H1 (cell line): ENCODE measurements at regions not wholly inside any gene's neighbourhood (a gene's known extent, or its start where the extent isn't known, plus 50 kb on each side); places are given as distances from the start of the nearest gene placed in this dataset.

Experiments
- CTCF ChIA-PET: fragments of 300-600 bp; sonication (Branson Sonifier 250); formaldehyde crosslinking; loops from one replicate; lab custom pipeline; 2021; ENCODE audit not compliant: partially characterized antibody; lab: Charles Lee
- POLR2A ChIA-PET: fragments of 300-600 bp; sonication (Branson Sonifier 250); formaldehyde crosslinking; loops from one replicate; lab custom pipeline; 2021; ENCODE audit warnings: inconsistent platforms; ENCODE audit not compliant: partially characterized antibody; lab: Charles Lee
- DNase-seq, 2 experiments: peaks; one replicate each; pipeline versions ENCODE4 v3.0.0 to v3.0.0-alpha.2; 2010 to 2022; ENCODE audit warnings: low spot score in 2 of 2, low read depth in 1 of 2, mixed read lengths in 1 of 2
- FAIRE-seq: peaks from 2 replicates; lab custom pipeline; 2011; peaks lifted over from hg19 to GRCh38; lab: Jason Lieb, UNC
- H2AFZ ChIP-seq: 2 replicates; pipeline ENCODE4 v1.8.1; 2012; ENCODE audit warnings: low read length, inconsistent platforms
- H2AK5ac ChIP-seq: 2 replicates; pipeline ENCODE4 v1.6.1; 2013; ENCODE audit warnings: low read depth, low read length
- H2BK120ac ChIP-seq: replicated peaks from 2 replicates; pipeline ENCODE3; 2013; ENCODE audit warnings: low read depth, low read length, inconsistent platforms
- H2BK12ac ChIP-seq: 2 replicates; pipeline ENCODE4 v1.6.1; 2013; ENCODE audit warnings: low read depth, low read length
- H2BK15ac ChIP-seq: 2 replicates; pipeline ENCODE4 v1.6.1; 2013; ENCODE audit warnings: low read length
- H2BK20ac ChIP-seq: 2 replicates; pipeline ENCODE4 v1.6.1; 2013; ENCODE audit warnings: low read length
- H2BK5ac ChIP-seq: 2 replicates; pipeline ENCODE4 v1.6.1; 2013; ENCODE audit warnings: low read depth, low read length
- H3K14ac ChIP-seq: 2 replicates; pipeline ENCODE4 v1.6.1; 2013; ENCODE audit warnings: inconsistent platforms; ENCODE audit not compliant: insufficient read length
- H3K18ac ChIP-seq: 2 replicates; pipeline ENCODE4 v1.6.1; 2013; ENCODE audit warnings: low read length; ENCODE audit errors: extremely low read depth
- H3K23ac ChIP-seq: 2 replicates; pipeline ENCODE4 v1.6.1; 2013; ENCODE audit warnings: inconsistent platforms; ENCODE audit not compliant: insufficient read length
- H3K23me2 ChIP-seq: 2 replicates; pipeline ENCODE4 v1.6.1; 2013; ENCODE audit warnings: low read depth, low read length
- H3K27ac ChIP-seq: 2 replicates; pipeline ENCODE4 v1.6.1; 2011; ENCODE audit warnings: low read depth, low read length, inconsistent platforms
- H3K27me3 ChIP-seq, 4 experiments: replicated peaks in 1 of 4; 1 replicate in 1 of 4; 2 replicates in 3 of 4; pipeline versions ENCODE4 v1.6.1 to v1.8.1; 2011 to 2013; ENCODE audit warnings: low read length in 3 of 4, mild to moderate bottlenecking in 3 of 4, inconsistent platforms in 2 of 4, mixed read lengths in 2 of 4, moderate library complexity in 1 of 4; ENCODE audit not compliant: control insufficient read depth in 3 of 4, insufficient read depth in 3 of 4; ENCODE audit errors: extremely low read depth in 1 of 4
- H3K36me3 ChIP-seq, 4 experiments: 2 replicates each; pipeline versions ENCODE4 v1.6.1 to v1.8.1; 2011 to 2013; ENCODE audit warnings: mild to moderate bottlenecking in 4 of 4, low read length in 3 of 4, moderate library complexity in 2 of 4, control low read depth in 1 of 4, inconsistent platforms in 1 of 4; ENCODE audit not compliant: insufficient read depth in 4 of 4, control insufficient read depth in 2 of 4
- H3K4ac ChIP-seq: replicated peaks from 2 replicates; pipeline ENCODE3; 2013; ENCODE audit warnings: low read length, low read depth, mixed read lengths, inconsistent platforms; ENCODE audit not compliant: insufficient read length
- H3K4me1 ChIP-seq, 4 experiments: replicated peaks in 1 of 4; 1 replicate in 1 of 4; 2 replicates in 3 of 4; pipeline versions ENCODE4 v1.6.1 to v1.8.1; 2011 to 2013; ENCODE audit warnings: low read length in 3 of 4, inconsistent platforms in 2 of 4, mixed read lengths in 1 of 4; ENCODE audit not compliant: insufficient read depth in 4 of 4, control insufficient read depth in 3 of 4
- H3K4me2 ChIP-seq, 2 experiments: 2 replicates each; pipeline versions ENCODE4 v1.6.1 to v1.8.1; 2011 to 2013; ENCODE audit warnings: low read depth in 2 of 2, low read length in 2 of 2, control low read depth in 1 of 2, inconsistent platforms in 1 of 2, mild to moderate bottlenecking in 1 of 2; ENCODE audit not compliant: insufficient read depth in 1 of 2
- H3K4me3 ChIP-seq, 4 experiments: fragments of 200-600, 300-600 bp in 1 of 4; sonication (generic), shearing (Covaris generic), sonication (Bioruptor Twin) in 1 of 4; 2 replicates each; pipeline versions ENCODE4 v1.5.1 to v1.8.1; 2011 to 2016; ENCODE audit warnings: low read length in 4 of 4, low read depth in 3 of 4, control low read depth in 2 of 4, inconsistent platforms in 2 of 4, mild to moderate bottlenecking in 2 of 4, mixed read lengths in 1 of 4, moderate library complexity in 1 of 4; ENCODE audit not compliant: insufficient read depth in 2 of 4; ENCODE audit errors: extremely low read depth in 1 of 4
- H3K56ac ChIP-seq: replicated peaks from 2 replicates; pipeline ENCODE3; 2013; ENCODE audit warnings: low read depth, mild to moderate bottlenecking, mixed read lengths, low read length, inconsistent platforms; ENCODE audit not compliant: insufficient read length
- H3K79me1 ChIP-seq: 2 replicates; pipeline ENCODE4 v1.6.1; 2013; ENCODE audit warnings: low read depth, low read length, control low read depth
- H3K79me2 ChIP-seq, 2 experiments: 2 replicates each; pipeline versions ENCODE4 v1.6.1 to v1.8.1; 2012 to 2013; ENCODE audit warnings: low read length in 2 of 2, mild to moderate bottlenecking in 2 of 2, inconsistent platforms in 1 of 2; ENCODE audit not compliant: insufficient read depth in 2 of 2, control insufficient read depth in 1 of 2
- H3K9ac ChIP-seq, 4 experiments: replicated peaks in 1 of 4; 1 replicate in 1 of 4; 2 replicates in 3 of 4; pipeline versions ENCODE4 v1.6.1 to v1.8.1; 2011 to 2013; ENCODE audit warnings: low read depth in 3 of 4, low read length in 3 of 4, control low read depth in 2 of 4, mild to moderate bottlenecking in 2 of 4, moderate library complexity in 2 of 4, inconsistent platforms in 1 of 4; ENCODE audit errors: extremely low read depth in 1 of 4
- H3K9me3 ChIP-seq, 2 experiments: 2 replicates each; pipeline versions ENCODE4 v1.6.1 to v1.8.1; 2012 to 2013; ENCODE audit warnings: mild to moderate bottlenecking in 2 of 2, moderate library complexity in 2 of 2, control low read depth in 1 of 2, inconsistent platforms in 1 of 2, low read depth in 1 of 2, low read length in 1 of 2, mixed read lengths in 1 of 2; ENCODE audit not compliant: insufficient read depth in 2 of 2
- H4K20me1 ChIP-seq, 2 experiments: replicated peaks in 1 of 2; 2 replicates each; pipeline versions ENCODE3 to v1.8.1; 2011 to 2013; ENCODE audit warnings: inconsistent platforms in 2 of 2, low read length in 2 of 2, mild to moderate bottlenecking in 1 of 2; ENCODE audit not compliant: insufficient read depth in 2 of 2, control insufficient read depth in 1 of 2
- H4K5ac ChIP-seq: 2 replicates; pipeline ENCODE4 v1.6.1; 2013; ENCODE audit warnings: low read length, low read depth, mixed read lengths, inconsistent platforms; ENCODE audit not compliant: insufficient read length
- H4K8ac ChIP-seq: 2 replicates; pipeline ENCODE4 v1.8.0; 2013; ENCODE audit warnings: mild to moderate bottlenecking, moderate library complexity, low read length, inconsistent platforms; ENCODE audit not compliant: insufficient read depth; ENCODE audit errors: extremely low read depth
- H4K91ac ChIP-seq: replicated peaks from 2 replicates; pipeline ENCODE3; 2013; ENCODE audit warnings: low read length, mixed read lengths, inconsistent platforms; ENCODE audit not compliant: insufficient read length
- ASH2L ChIP-seq: fragments of 200-600, 300-600 bp; sonication (generic); IDR thresholded peaks from one replicate; pipeline ENCODE4 v1.7.1; 2017; ENCODE audit warnings: low read length
- CBX8 ChIP-seq: fragments of 300-800, 300-1000 bp; sonication (generic); IDR thresholded peaks from 2 replicates; pipeline ENCODE4 v1.7.1; 2016; ENCODE audit warnings: low read depth, low read length, borderline replicate concordance
- CHD1 ChIP-seq: IDR thresholded peaks from 2 replicates; pipeline ENCODE4 v1.6.1; 2012; ENCODE audit warnings: low read depth, low read length, improper control_type of control experiment
- EP300 ChIP-seq, 2 experiments: IDR thresholded peaks; 1 replicate in 1 of 2; 2 replicates in 1 of 2; pipeline ENCODE4 v1.6.1; 2011 to 2012; ENCODE audit warnings: low read depth in 2 of 2, low read length in 2 of 2, mild to moderate bottlenecking in 2 of 2, borderline replicate concordance in 1 of 2, inconsistent platforms in 1 of 2, moderate library complexity in 1 of 2
- PHF8 ChIP-seq: fragments of 200-600 bp; sonication (generic); conservative IDR thresholded peaks from 2 replicates; pipeline ENCODE4 v1.7.1; 2012; ENCODE audit warnings: low read depth, mild to moderate bottlenecking, inconsistent platforms, low read length, moderate library complexity
- RBBP5 ChIP-seq: IDR thresholded peaks from 2 replicates; pipeline ENCODE4 v1.7.1; 2012; ENCODE audit warnings: low read depth, mild to moderate bottlenecking, inconsistent platforms, low read length, moderate library complexity, borderline replicate concordance
- SRF ChIP-seq: IDR thresholded peaks from 2 replicates; pipeline ENCODE4 v1.6.1; 2011; ENCODE audit warnings: mild to moderate bottlenecking, low read depth, low read length, moderate library complexity
- TAF7 ChIP-seq: optimal IDR thresholded peaks from 2 replicates; pipeline ENCODE3; 2011; ENCODE audit warnings: low read depth, mild to moderate bottlenecking, inconsistent platforms, low read length, moderate library complexity, borderline replicate concordance
- WGBS, 2 experiments: shearing (Covaris generic) in 1 of 2; methylation state at CpG; one replicate each; pipeline versions ENCODE4 v1.1.6 to v1.1.7; 2013 to 2015; ENCODE audit warnings: low lambda C conversion rate in 2 of 2, mixed read lengths in 2 of 2, inconsistent platforms in 1 of 2, low coverage in 1 of 2, missing lambda C conversion rate in 1 of 2; ENCODE audit not compliant: insufficient replicate concordance in 2 of 2, insufficient coverage in 1 of 2, insufficient read length in 1 of 2; ENCODE audit errors: extremely low coverage in 1 of 2, missing lambda C conversion rate in 1 of 2; 5-methylcytosine and 5-hydroxymethylcytosine counted together

- H3K56ac ChIP-seq = no peak overlapping the region
- H4K91ac ChIP-seq = no peak overlapping the region
- H4K5ac ChIP-seq = no peak overlapping the region
- no peak overlapping the region for H3K23ac ChIP-seq
- no peak for TF ChIP-seq CBX8
- no peak for TF ChIP-seq RBBP5
- no peak for TF ChIP-seq PHF8
- no peak for TF ChIP-seq SRF
- TF ChIP-seq ASH2L = no peak
- no peak for TF ChIP-seq TAF7
- TF ChIP-seq CHD1 = no peak
- TF ChIP-seq EP300 (IDR thresholded peaks at IDR 0.05; ENCODE audit: borderline replicate concordance in 1 of 2, low read depth in 2 of 2, low read length in 2 of 2) = no peak
- H2BK120ac ChIP-seq = no peak overlapping the region
- H3K36me3 ChIP-seq = no peaks in the 10 kb centered on the region
- no peak overlapping the region for H2BK5ac ChIP-seq
- H3K4me2 ChIP-seq = no peak overlapping the region
- 87% methylated on average over 8 of the region's 8 CpGs; no CpG with 5 or more reads in 1 of the 2 experiments for WGBS, 2 experiments
- no peak overlapping the region for H2AK5ac ChIP-seq
- peaks cover 0 to 3% of the 10 kb centered on the region in 2 experiments for H4K20me1 ChIP-seq
- no peak overlapping the region for H3K4ac ChIP-seq
- H3K79me2 ChIP-seq = no peaks in the 10 kb centered on the region
- no peak overlapping the region for H3K27ac ChIP-seq
- H2BK12ac ChIP-seq = no peak overlapping the region
- no peaks in the 10 kb centered on the region for H3K79me1 ChIP-seq
- no peak overlapping the region for H3K4me3 ChIP-seq
- H3K14ac ChIP-seq = no peak overlapping the region
- ChIA-PET POLR2A (no interaction called here), CTCF (no interaction called here)
- H3K18ac ChIP-seq = no peak overlapping the region
- no peak overlapping the region for H4K8ac ChIP-seq
- peaks cover 9% of the 10 kb centered on the region; the same call in 1 of the 2 replicates for H3K23me2 ChIP-seq
- H3K9me3 ChIP-seq = peaks cover 39 to 45% of the 10 kb centered on the region in 2 experiments
- H2AFZ ChIP-seq = no peak overlapping the region
- no peak overlapping the region for H3K9ac ChIP-seq
- H3K27me3 ChIP-seq = no peaks in the 10 kb centered on the region
- H3K4me1 ChIP-seq = no peaks in the 10 kb centered on the region
- DNase-seq = no peak
- no peak overlapping the region for H2BK20ac ChIP-seq
- H2BK15ac ChIP-seq = no peak overlapping the region
- no peak for FAIRE-seq
Measured at GRCh38 chr1:4292861-4293260, 361.5 kb upstream of the AJAP1 start.
